ENCODE measurements at regions not wholly inside any gene's neighbourhood (a gene's known extent, or its start where the extent isn't known, plus 50 kb on each side); places are given as distances from the start of the nearest gene placed in this dataset.

- no peak for TF ChIP-seq CTCF (IDR thresholded peaks at IDR 0.05)
- TF ChIP-seq REST (IDR thresholded peaks at IDR 0.05; ENCODE audit: insufficient read depth in 1 of 2, low read depth in 2 of 2, low read length in 1 of 2): no peak
Observed at GRCh38 chr17:79398441-79398840, 212.4 kb downstream of the RBFOX3 start.
